Parathyroid adenoma (tissue), 2 donors: ENCODE measurements at regions not wholly inside any gene's neighbourhood (a gene's known extent, or its start where the extent isn't known, plus 50 kb on each side); places are given as distances from the start of the nearest gene placed in this dataset.

Source experiments
- H2AFZ ChIP-seq: fragments of 300-600 bp; sonication (generic); one replicate; pipeline ENCODE4 v1.7.0; 2017; ENCODE audit warnings: antibody characterized with exemption, mild to moderate bottlenecking
- H3K27ac ChIP-seq: fragments of 300-600 bp; sonication (generic); one replicate; pipeline ENCODE4 v1.7.0; 2017
- H3K27me3 ChIP-seq: fragments of 300-600 bp; sonication (generic); one replicate; pipeline ENCODE4 v1.7.0; 2017; ENCODE audit warnings: low read length; ENCODE audit not compliant: control insufficient read depth, insufficient read depth
- H3K36me3 ChIP-seq: fragments of 300-600 bp; sonication (generic); one replicate; pipeline ENCODE4 v1.7.0; 2017; ENCODE audit warnings: low read length; ENCODE audit not compliant: control insufficient read depth, insufficient read depth
- H3K4me1 ChIP-seq: fragments of 300-600 bp; sonication (generic); one replicate; pipeline ENCODE4 v1.7.0; 2017; ENCODE audit warnings: control low read depth
- H3K4me2 ChIP-seq: fragments of 300-600 bp; sonication (generic); one replicate; pipeline ENCODE4 v1.7.0; 2017; ENCODE audit warnings: low read length
- H3K4me3 ChIP-seq: fragments of 300-600 bp; sonication (generic); one replicate; pipeline ENCODE4 v1.7.0; 2017; ENCODE audit warnings: low read depth, low read length
- H3K79me2 ChIP-seq: fragments of 300-600 bp; sonication (generic); one replicate; pipeline ENCODE4 v1.7.0; 2017; ENCODE audit warnings: control low read depth
- H3K9ac ChIP-seq: fragments of 300-600 bp; sonication (generic); one replicate; pipeline ENCODE4 v1.7.0; 2017; ENCODE audit warnings: mild to moderate bottlenecking
- H3K9me3 ChIP-seq: fragments of 300-600 bp; sonication (generic); one replicate; pipeline ENCODE4 v1.7.0; 2017; ENCODE audit warnings: low read length; ENCODE audit not compliant: control insufficient read depth
- CTCF ChIP-seq: fragments of 300-600 bp; sonication (generic); IDR thresholded peaks from one replicate; pipeline ENCODE4 v1.7.0; 2017; ENCODE audit warnings: antibody characterized with exemption, mild to moderate bottlenecking
- donor health status: primary hyperparathyroidism.

GRCh38 chr10:33734393-33735155, 400.1 kb upstream of the NRP1 start:
- H3K9ac ChIP-seq: no peak overlapping the region
- H3K36me3 ChIP-seq: no peaks in the 10 kb centered on the region
- H3K9me3 ChIP-seq: no peaks in the 10 kb centered on the region
- H2AFZ ChIP-seq: no peak overlapping the region
- no peaks in the 10 kb centered on the region for H3K27me3 ChIP-seq
- H3K4me1 ChIP-seq: no peaks in the 10 kb centered on the region
- no peak overlapping the region for H3K27ac ChIP-seq
- H3K4me3 ChIP-seq: no peak overlapping the region
- no peak overlapping the region for H3K4me2 ChIP-seq
- no peaks in the 10 kb centered on the region for H3K79me2 ChIP-seq
- TF ChIP-seq CTCF: no peak

GRCh38 chr10:33733058-33733457, 398.6 kb upstream of the NRP1 start:
- H3K4me1 ChIP-seq: no peaks in the 10 kb centered on the region
- no peak overlapping the region for H3K9ac ChIP-seq
- H3K27ac ChIP-seq: no peak overlapping the region
- H3K9me3 ChIP-seq: no peaks in the 10 kb centered on the region
- H3K36me3 ChIP-seq: no peaks in the 10 kb centered on the region
- TF ChIP-seq CTCF: no peak
- H3K4me2 ChIP-seq: no peak overlapping the region
- H3K79me2 ChIP-seq: no peaks in the 10 kb centered on the region
- H3K4me3 ChIP-seq: no peak overlapping the region
- H2AFZ ChIP-seq: no peak overlapping the region
- no peaks in the 10 kb centered on the region for H3K27me3 ChIP-seq

- no peak overlapping the region for H3K27ac ChIP-seq
- no peaks in the 10 kb centered on the region for H3K9me3 ChIP-seq
- H3K4me3 ChIP-seq: no peak overlapping the region
Observed at GRCh38 chr10:33732161-33732680, 397.8 kb upstream of the NRP1 start.

GRCh38 chr10:33731322-33731721, 396.9 kb upstream of the NRP1 start:
- Histone ChIP-seq H3K9me3 (no peaks in the 10 kb centered on the region), H3K4me1 (no peaks in the 10 kb centered on the region), H2AFZ (no peak overlapping the region), H3K4me2 (no peak overlapping the region), H3K27me3 (no peaks in the 10 kb centered on the region), H3K9ac (no peak overlapping the region), H3K4me3 (no peak overlapping the region), H3K27ac (no peak overlapping the region), H3K36me3 (no peaks in the 10 kb centered on the region), H3K79me2 (no peaks in the 10 kb centered on the region)
- no peak for TF ChIP-seq CTCF

More at GRCh38 chr10:33732161-33732680, 397.8 kb upstream of the NRP1 start:
- Histone ChIP-seq H3K4me2 (no peak overlapping the region), H3K27me3 (no peaks in the 10 kb centered on the region), H3K9ac (no peak overlapping the region), H3K36me3 (no peaks in the 10 kb centered on the region), H3K4me1 (no peaks in the 10 kb centered on the region), H2AFZ (no peak overlapping the region), H3K79me2 (no peaks in the 10 kb centered on the region)
- TF ChIP-seq CTCF: no peak

- no peak overlapping the region for H3K27ac ChIP-seq
- H3K79me2 ChIP-seq: no peaks in the 10 kb centered on the region
- no peak overlapping the region for H3K4me3 ChIP-seq
- no peaks in the 10 kb centered on the region for H3K27me3 ChIP-seq
- H2AFZ ChIP-seq: no peak overlapping the region
- no peaks in the 10 kb centered on the region for H3K4me1 ChIP-seq
- H3K36me3 ChIP-seq: no peaks in the 10 kb centered on the region
- no peak overlapping the region for H3K9ac ChIP-seq
- TF ChIP-seq CTCF: no peak
- no peaks in the 10 kb centered on the region for H3K9me3 ChIP-seq
- H3K4me2 ChIP-seq: no peak overlapping the region
Observed at GRCh38 chr10:33725430-33725829, 391.0 kb upstream of the NRP1 start.
